Progenitor cell of endocrine pancreas (in vitro differentiated cells): ENCODE measurements at regions not wholly inside any gene's neighbourhood (a gene's known extent, or its start where the extent isn't known, plus 50 kb on each side); places are given as distances from the start of the nearest gene placed in this dataset.

Source experiments
- DNase-seq: peaks from one replicate; pipeline ENCODE4 v3.0.0; 2021; ENCODE audit warnings: low spot score; ENCODE audit not compliant: unreplicated experiment
- H3K27ac Mint-ChIP-seq: 2 replicates; pipeline ENCODE4 v1.8.0; 2021; ENCODE audit warnings: mild to moderate bottlenecking, moderate library complexity, mixed read lengths
- H3K27me3 Mint-ChIP-seq: 2 replicates; pipeline ENCODE4 v1.8.0; 2021; ENCODE audit warnings: mixed read lengths
- H3K36me3 Mint-ChIP-seq: 2 replicates; pipeline ENCODE4 v1.8.0; 2022; ENCODE audit warnings: mixed read lengths; ENCODE audit not compliant: insufficient read depth
- H3K4me1 Mint-ChIP-seq: 2 replicates; pipeline ENCODE4 v1.8.0; 2021; ENCODE audit warnings: low read depth, mixed read lengths
- H3K4me3 Mint-ChIP-seq: 2 replicates; pipeline ENCODE4 v1.8.0; 2021; ENCODE audit warnings: low read depth, mild to moderate bottlenecking, moderate library complexity, mixed read lengths
- H3K9me3 Mint-ChIP-seq: 2 replicates; pipeline ENCODE4 v1.8.0; 2021; ENCODE audit warnings: low read depth, mixed read lengths
- TF ChIP-seq, protein P1 (sequence below): fragments of 200-600 bp; sonication (generic); IDR thresholded peaks from one replicate; pipeline ENCODE4 v1.5.0; 2021; ENCODE audit warnings: antibody characterized with exemption, mild to moderate bottlenecking; ENCODE audit not compliant: unreplicated experiment

DNA sequence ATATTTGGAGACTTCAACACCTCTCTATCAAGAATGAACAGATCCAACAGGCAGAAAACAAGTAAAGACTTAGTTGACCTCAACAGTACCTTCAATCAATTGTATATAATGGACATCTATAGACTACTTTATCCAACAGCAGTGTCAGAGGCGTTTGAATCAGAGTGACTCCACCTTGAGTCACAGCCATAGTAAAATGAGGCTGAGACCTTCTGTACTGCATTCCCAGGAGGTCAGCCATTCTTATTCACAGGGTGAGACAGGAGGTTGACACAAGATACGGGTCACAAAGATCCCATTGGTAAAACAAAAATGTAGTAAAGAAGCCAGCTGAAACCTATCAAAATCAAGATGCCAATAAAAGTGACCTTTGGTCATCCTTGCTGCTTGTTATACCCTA, 299.8 kb downstream of the CNTN3 start:
- H3K27ac Mint-ChIP-seq = no peak overlapping the region

DNA sequence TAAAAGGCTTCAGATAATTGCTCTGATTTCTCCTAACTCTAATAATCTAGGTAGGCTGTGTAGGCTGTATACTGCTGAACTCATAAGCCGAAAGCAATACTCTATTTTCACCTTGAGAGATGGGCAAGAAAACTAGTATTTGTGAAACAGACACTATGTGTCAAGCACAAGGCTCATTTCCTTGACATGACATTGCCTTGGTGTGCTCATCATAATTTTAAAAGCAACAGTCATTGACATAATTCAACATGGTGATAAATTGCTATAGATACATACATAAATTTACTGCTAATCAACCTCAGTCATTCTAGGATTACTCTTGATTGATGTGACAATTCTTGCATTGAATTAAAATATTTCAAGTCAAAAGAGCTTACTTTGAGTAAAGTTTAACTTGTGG, 304.7 kb downstream of the CNTN3 start:
- Mint-ChIP-seq H3K9me3 (peaks cover 4% of the 10 kb centered on the region), H3K4me3 (no peak overlapping the region), H3K27ac (no peak overlapping the region), H3K4me1 (no peaks in the 10 kb centered on the region), H3K27me3 (no peaks in the 10 kb centered on the region), H3K36me3 (peaks cover 3% of the 10 kb centered on the region)
- DNase-seq = no peak
- TF ChIP-seq, protein P1, sequence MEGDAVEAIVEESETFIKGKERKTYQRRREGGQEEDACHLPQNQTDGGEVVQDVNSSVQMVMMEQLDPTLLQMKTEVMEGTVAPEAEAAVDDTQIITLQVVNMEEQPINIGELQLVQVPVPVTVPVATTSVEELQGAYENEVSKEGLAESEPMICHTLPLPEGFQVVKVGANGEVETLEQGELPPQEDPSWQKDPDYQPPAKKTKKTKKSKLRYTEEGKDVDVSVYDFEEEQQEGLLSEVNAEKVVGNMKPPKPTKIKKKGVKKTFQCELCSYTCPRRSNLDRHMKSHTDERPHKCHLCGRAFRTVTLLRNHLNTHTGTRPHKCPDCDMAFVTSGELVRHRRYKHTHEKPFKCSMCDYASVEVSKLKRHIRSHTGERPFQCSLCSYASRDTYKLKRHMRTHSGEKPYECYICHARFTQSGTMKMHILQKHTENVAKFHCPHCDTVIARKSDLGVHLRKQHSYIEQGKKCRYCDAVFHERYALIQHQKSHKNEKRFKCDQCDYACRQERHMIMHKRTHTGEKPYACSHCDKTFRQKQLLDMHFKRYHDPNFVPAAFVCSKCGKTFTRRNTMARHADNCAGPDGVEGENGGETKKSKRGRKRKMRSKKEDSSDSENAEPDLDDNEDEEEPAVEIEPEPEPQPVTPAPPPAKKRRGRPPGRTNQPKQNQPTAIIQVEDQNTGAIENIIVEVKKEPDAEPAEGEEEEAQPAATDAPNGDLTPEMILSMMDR = no peak

More for the DNA sequence above, 299.8 kb downstream of the CNTN3 start:
- DNase-seq = no peak
- no peaks in the 10 kb centered on the region for H3K4me1 Mint-ChIP-seq
- TF ChIP-seq, protein P1 = no peak
- H3K9me3 Mint-ChIP-seq = peaks cover 19% of the 10 kb centered on the region
- H3K27me3 Mint-ChIP-seq = no peaks in the 10 kb centered on the region
- no peak overlapping the region for H3K4me3 Mint-ChIP-seq
- H3K36me3 Mint-ChIP-seq = peaks cover 19% of the 10 kb centered on the region

DNA sequence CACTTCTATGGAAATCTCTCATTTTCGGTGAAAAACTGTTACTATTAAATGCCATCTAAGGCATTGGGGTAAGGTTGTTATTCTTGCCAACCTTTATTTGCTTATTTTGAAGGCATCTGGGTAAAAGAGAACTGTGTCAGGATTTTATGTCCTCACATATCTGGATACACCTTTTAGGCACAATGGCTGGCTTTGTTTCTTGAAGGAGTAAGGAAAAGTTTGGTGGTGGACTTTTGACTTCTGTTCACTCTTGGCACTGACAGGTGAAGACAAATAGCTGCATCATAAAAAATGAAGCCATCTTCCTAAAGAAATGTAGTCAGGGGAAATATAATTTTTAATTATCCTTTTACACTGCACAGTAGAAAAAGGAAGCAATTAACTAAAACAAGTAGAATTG, 310.0 kb downstream of the CNTN3 start:
- TF ChIP-seq, protein P1 = no peak
- Mint-ChIP-seq H3K27ac (no peak overlapping the region), H3K4me3 (no peak overlapping the region), H3K36me3 (peaks cover 3% of the 10 kb centered on the region), H3K27me3 (no peaks in the 10 kb centered on the region), H3K4me1 (peaks cover 15% of the 10 kb centered on the region), H3K9me3 (no peaks in the 10 kb centered on the region)
- DNase-seq = no peak

DNA sequence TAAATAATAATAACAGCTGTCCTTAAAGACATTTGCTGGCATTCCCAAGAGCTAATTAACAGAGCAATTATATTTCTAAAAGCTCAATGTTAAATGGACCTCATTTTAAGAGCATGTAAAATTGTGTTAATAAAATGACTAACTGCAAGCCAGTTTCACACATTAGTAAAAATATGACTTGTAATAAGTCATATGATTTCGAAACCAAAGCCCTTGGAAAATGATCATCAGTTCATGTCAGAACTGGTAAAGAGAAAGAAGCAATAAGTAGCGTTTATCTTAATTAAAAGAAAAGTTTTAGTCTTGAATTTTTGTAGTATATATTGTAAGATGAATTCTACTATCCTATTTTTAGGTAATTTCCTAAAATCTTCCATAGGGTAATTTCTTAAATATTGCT, 310.7 kb downstream of the CNTN3 start:
- H3K9me3 Mint-ChIP-seq = no peaks in the 10 kb centered on the region
- no peak overlapping the region for H3K27ac Mint-ChIP-seq
- no peaks in the 10 kb centered on the region for H3K27me3 Mint-ChIP-seq
- no peak for DNase-seq
- H3K4me3 Mint-ChIP-seq = no peak overlapping the region
- H3K36me3 Mint-ChIP-seq = peaks cover 3% of the 10 kb centered on the region
- H3K4me1 Mint-ChIP-seq = peaks cover 15% of the 10 kb centered on the region
- TF ChIP-seq, protein P1 = no peak

DNA sequence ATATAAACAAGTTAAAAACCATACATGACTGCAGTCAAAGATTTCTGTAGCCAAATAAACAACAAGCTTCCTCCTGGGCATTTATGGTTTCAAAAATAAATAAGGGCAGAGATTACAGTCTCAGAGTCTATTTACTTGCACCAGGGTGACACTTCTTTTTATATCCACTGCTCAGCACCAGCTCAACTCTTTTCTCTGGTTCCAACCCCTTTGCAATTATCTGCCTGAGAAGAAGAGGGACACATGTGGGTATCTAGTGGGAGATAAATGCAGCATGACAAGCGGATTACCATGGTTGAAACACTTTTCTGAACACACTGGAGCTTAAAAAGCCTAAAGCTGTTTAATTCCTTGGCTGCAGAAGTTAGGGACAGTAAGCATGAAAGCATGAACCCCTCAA, 311.5 kb downstream of the CNTN3 start:
- Mint-ChIP-seq H3K36me3 (peaks cover 4% of the 10 kb centered on the region), H3K4me1 (peaks cover 15% of the 10 kb centered on the region), H3K27me3 (no peaks in the 10 kb centered on the region), H3K27ac (no peak overlapping the region), H3K9me3 (no peaks in the 10 kb centered on the region), H3K4me3 (no peak overlapping the region)
- TF ChIP-seq, protein P1 = no peak
- no peak for DNase-seq
